ENCODE measurements at regions not wholly inside any gene's neighbourhood (a gene's known extent, or its start where the extent isn't known, plus 50 kb on each side); places are given as distances from the start of the nearest gene placed in this dataset.

DNA sequence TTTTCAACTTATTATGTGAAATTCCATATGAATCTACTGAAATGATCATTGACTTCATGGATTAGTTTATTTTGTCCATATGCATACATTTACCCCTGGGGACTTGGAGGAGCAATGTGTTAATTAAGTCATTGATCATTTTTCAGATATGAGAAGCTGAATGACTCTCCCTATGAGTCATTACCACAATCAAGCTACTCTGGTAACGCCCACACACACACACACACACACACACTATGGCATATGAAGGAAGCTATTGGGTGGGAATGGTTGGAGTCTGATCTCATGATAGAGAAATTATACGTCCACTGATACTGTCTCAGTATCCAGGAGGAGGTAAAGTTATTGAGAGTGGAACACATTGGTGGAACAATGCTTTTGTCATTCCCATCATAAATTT, 528.9 kb downstream of the AGTPBP1 start:
- no peak overlapping the region for H3K27ac Mint-ChIP-seq
- H3K27me3 Mint-ChIP-seq = peaks cover 0 to 9% of the 10 kb centered on the region in 2 donors
- no peaks in the 10 kb centered on the region for H3K4me1 Mint-ChIP-seq
- DNase-seq (no peak), ATAC-seq (replicated peaks) (no peak)
- H3K9me3 Mint-ChIP-seq = peaks cover 1 to 3% of the 10 kb centered on the region in 2 donors
- no peak overlapping the region for H3K4me3 Mint-ChIP-seq
- no peaks in the 10 kb centered on the region for H3K36me3 Mint-ChIP-seq

DNA sequence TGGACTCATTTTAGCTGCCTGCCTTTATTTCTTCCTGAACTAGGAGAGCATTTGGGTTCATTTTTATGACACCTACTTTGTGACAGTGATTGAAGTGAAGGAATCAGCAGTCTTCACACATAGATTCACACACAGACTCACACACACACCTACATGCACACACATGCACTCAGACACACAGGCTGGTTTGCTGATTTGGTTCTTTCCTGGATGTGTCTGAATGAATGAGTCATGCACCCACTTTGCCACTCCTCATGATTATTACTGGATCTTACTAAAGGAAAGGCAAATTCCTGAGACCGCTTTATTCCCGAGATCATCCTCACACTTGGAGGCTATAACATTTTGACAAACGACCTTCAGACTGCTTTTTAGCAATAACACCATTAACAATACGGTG, 529.5 kb downstream of the AGTPBP1 start:
- Mint-ChIP-seq H3K27ac (no peak overlapping the region), H3K9me3 (peaks cover 3 to 4% of the 10 kb centered on the region in 2 donors), H3K36me3 (no peaks in the 10 kb centered on the region), H3K4me1 (no peaks in the 10 kb centered on the region), H3K4me3 (no peak overlapping the region), H3K27me3 (peaks cover 0 to 12% of the 10 kb centered on the region in 2 donors)
- DNase-seq = no peak
- ATAC-seq (replicated peaks) = no peak

- ATAC-seq (replicated peaks) (no peak), DNase-seq (no peak)
- no peaks in the 10 kb centered on the region for H3K4me1 Mint-ChIP-seq
- H3K4me3 Mint-ChIP-seq = no peak overlapping the region
- no peak overlapping the region for H3K27ac Mint-ChIP-seq
- no peaks in the 10 kb centered on the region for H3K36me3 Mint-ChIP-seq
- peaks cover 0 to 8% of the 10 kb centered on the region in 2 donors for H3K27me3 Mint-ChIP-seq
- peaks cover 1 to 4% of the 10 kb centered on the region in 2 donors for H3K9me3 Mint-ChIP-seq
Observed at GRCh38 chr9:85208666-85209065, 533.1 kb downstream of the AGTPBP1 start.

GRCh38 chr9:85204176-85204575, 534.6 kb downstream of the NTRK2 start:
- no peak for DNase-seq
- Mint-ChIP-seq H3K4me1 (no peaks in the 10 kb centered on the region), H3K9me3 (peaks cover 0 to 4% of the 10 kb centered on the region in 2 donors), H3K36me3 (no peaks in the 10 kb centered on the region), H3K27ac (no peak overlapping the region), H3K27me3 (peaks cover 0 to 3% of the 10 kb centered on the region in 2 donors), H3K4me3 (no peak overlapping the region)
- no peak for ATAC-seq (replicated peaks)

DNA sequence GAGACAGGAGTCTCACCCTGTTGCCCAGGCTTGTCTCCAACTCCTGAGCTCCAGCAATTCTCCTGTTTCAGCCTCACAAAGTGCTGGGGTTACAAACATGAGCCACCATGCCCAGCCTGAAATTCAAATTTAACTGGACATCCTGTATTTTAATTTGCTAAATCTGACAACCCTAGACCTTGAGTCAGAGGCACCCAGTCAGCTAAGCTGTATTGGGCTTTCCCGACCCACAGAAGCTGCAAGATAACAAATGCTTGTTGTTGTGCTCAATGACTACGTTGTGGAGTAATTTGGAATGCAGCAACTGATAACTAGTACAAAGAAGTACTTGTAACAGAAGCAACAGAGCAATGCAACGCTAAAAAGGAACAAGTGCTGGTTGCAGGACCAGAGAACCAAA, 533.1 kb downstream of the NTRK2 start:
- DNase-seq (no peak), ATAC-seq (replicated peaks) (no peak)

DNA sequence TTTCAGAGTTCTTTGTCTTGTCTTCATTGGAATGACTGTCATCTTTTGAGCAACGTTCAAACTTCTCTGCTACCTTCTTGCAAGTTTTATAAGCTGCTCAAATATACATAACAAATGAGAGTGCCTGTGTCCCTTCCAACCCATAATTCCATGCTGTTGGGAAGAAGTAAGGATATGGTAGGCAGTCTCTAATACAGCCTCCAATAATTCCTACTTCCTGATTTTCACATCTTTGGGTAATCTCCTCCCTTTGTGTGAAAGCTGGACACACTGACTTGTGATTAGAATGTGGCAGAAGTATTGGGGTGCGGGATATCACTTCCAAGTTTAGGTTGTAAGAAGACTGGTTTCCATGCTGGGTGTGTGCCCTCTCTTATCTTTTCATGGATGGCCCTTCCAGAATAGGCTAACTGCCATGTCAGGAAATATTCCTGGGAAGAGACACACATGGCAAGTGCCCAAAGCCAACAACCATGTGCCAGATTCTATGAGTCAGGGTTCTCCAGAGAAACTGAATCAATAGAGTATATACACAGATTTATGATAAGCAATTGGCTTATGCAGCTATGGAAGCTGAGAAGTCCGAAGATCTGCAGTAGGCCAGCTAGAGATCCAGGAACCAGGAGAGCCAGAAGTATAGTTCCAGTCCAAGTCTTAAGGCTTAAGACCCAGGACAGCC, 531.3 kb downstream of the NTRK2 start:
- H3K36me3 Mint-ChIP-seq = no peaks in the 10 kb centered on the region
- H3K4me3 Mint-ChIP-seq = no peak overlapping the region
- H3K27me3 Mint-ChIP-seq = no peaks in the 10 kb centered on the region
- H3K27ac Mint-ChIP-seq = no peak overlapping the region
- ATAC-seq (replicated peaks) (no peak), DNase-seq (no peak)
- no peaks in the 10 kb centered on the region for H3K9me3 Mint-ChIP-seq
- no peaks in the 10 kb centered on the region for H3K4me1 Mint-ChIP-seq

More for the DNA sequence above, 533.1 kb downstream of the NTRK2 start:
- Mint-ChIP-seq H3K9me3 (peaks cover 0 to under 1% of the 10 kb centered on the region in 2 donors), H3K36me3 (no peaks in the 10 kb centered on the region), H3K4me1 (no peaks in the 10 kb centered on the region), H3K4me3 (no peak overlapping the region), H3K27me3 (peaks cover 0 to under 1% of the 10 kb centered on the region in 2 donors), H3K27ac (no peak overlapping the region)

- no peaks in the 10 kb centered on the region for H3K36me3 Mint-ChIP-seq
Observed at GRCh38 chr9:85199866-85200495, 530.5 kb downstream of the NTRK2 start.

GRCh38 chr9:85192750-85193149, 523.2 kb downstream of the NTRK2 start:
- no peak for DNase-seq
- ATAC-seq (replicated peaks) = no peak
- H3K27me3 Mint-ChIP-seq = no peaks in the 10 kb centered on the region
- H3K36me3 Mint-ChIP-seq = no peaks in the 10 kb centered on the region
- no peaks in the 10 kb centered on the region for H3K4me1 Mint-ChIP-seq
- H3K27ac Mint-ChIP-seq = no peak overlapping the region
- peaks cover 6 to 8% of the 10 kb centered on the region in 2 donors for H3K9me3 Mint-ChIP-seq
- no peak overlapping the region for H3K4me3 Mint-ChIP-seq

More at GRCh38 chr9:85199866-85200495, 530.5 kb downstream of the NTRK2 start:
- peaks cover 0 to 2% of the 10 kb centered on the region in 2 donors for H3K9me3 Mint-ChIP-seq
- no peaks in the 10 kb centered on the region for H3K4me1 Mint-ChIP-seq
- H3K27me3 Mint-ChIP-seq = no peaks in the 10 kb centered on the region
- no peak overlapping the region for H3K27ac Mint-ChIP-seq
- no peak for ATAC-seq (replicated peaks)
- DNase-seq = no peak
- H3K4me3 Mint-ChIP-seq = no peak overlapping the region

- H3K36me3 Mint-ChIP-seq = no peaks in the 10 kb centered on the region
- H3K4me1 Mint-ChIP-seq = no peaks in the 10 kb centered on the region
- no peak overlapping the region for H3K4me3 Mint-ChIP-seq
- ATAC-seq (replicated peaks) (no peak), DNase-seq (no peak)
- H3K27me3 Mint-ChIP-seq = peaks cover 0 to 3% of the 10 kb centered on the region in 2 donors
- H3K27ac Mint-ChIP-seq = no peak overlapping the region
- H3K9me3 Mint-ChIP-seq = peaks cover 0 to 1% of the 10 kb centered on the region in 2 donors
Observed at GRCh38 chr9:85186218-85186585, 516.7 kb downstream of the NTRK2 start.

DNA sequence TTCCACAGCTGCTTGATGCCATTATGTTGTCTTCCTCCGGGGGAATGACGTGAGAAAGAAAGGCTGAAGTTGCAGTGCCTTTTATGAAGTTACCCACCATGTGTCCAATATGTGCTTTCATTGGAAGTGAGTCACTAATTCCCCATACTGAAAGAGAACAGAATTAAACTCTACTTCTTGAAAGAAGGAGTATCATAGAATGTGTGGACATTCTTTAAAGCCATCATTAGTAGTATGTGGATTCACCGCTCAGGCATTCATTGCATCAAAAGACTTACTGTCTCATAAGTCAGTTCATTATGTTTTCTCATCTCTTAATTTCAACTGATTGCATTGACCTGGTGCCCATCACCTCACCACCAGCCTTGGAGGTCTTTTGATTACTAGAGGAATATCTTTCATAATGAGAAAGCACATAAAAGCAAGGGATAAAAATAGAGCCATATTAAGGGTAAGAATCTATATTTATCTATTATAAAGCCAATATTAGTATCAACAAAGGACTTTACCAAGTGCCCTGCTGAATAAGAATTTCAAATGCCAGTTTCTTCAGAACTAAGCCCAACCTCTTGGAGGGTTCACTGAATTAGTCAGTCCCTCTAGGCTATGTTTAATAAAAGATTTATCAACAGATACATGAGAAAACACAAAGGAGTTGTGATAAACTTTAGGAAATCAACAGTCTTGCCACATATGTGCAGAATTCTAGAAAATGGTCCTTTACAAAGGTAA, 516.1 kb downstream of the NTRK2 start:
- Mint-ChIP-seq H3K36me3 (no peaks in the 10 kb centered on the region), H3K27me3 (peaks cover 0 to 3% of the 10 kb centered on the region in 2 donors), H3K27ac (no peak overlapping the region), H3K9me3 (peaks cover 0 to 1% of the 10 kb centered on the region in 2 donors), H3K4me3 (no peak overlapping the region), H3K4me1 (no peaks in the 10 kb centered on the region)
- DNase-seq (no peak), ATAC-seq (replicated peaks) (no peak)

DNA sequence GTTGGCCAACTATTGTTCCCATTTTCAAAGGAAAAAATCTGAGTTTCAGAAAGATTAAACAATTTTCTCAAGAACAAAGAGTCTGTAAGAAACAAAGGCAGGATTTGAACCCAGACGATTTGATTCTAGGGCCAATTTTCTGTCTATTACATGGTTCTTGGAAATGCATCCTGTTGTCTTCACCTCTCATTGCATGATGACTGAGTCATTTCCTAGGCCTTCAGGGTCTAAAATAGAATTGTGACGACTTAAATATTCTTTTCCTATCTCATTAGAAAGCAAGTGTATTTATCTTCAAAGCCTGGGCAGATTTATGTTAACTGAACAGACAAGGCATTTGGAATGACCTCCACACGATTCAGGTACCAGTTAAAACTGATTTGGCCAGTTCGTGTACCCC, 512.9 kb downstream of the NTRK2 start:
- H3K4me1 Mint-ChIP-seq = no peaks in the 10 kb centered on the region
- DNase-seq (no peak), ATAC-seq (replicated peaks) (no peak)
- H3K9me3 Mint-ChIP-seq = no peaks in the 10 kb centered on the region
- no peaks in the 10 kb centered on the region for H3K36me3 Mint-ChIP-seq
- no peak overlapping the region for H3K27ac Mint-ChIP-seq
- H3K4me3 Mint-ChIP-seq = no peak overlapping the region
- peaks cover 0 to 3% of the 10 kb centered on the region in 2 donors for H3K27me3 Mint-ChIP-seq

DNA sequence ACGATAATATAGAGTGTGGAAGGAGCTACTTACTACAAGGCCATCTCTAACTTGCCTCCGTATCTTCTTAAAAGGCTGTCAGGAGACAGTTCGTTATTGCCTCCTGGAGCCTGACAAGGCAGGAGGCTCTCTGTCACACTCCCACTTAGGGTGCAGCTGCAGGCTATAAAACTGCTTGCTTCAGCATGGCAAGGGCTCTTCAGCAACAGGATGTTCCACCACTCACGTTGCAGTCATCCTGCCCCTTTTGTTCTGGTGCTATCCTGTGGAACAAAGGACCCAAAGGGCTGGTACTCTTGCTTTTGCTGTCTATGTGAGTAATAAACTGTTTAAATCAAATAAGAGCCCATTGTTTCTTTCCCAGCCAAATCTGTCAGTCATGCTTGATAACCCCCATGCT, 508.9 kb downstream of the NTRK2 start:
- ATAC-seq (replicated peaks) (no peak), DNase-seq (no peak)
- H3K27me3 Mint-ChIP-seq = peaks cover 0 to 3% of the 10 kb centered on the region in 2 donors
- no peaks in the 10 kb centered on the region for H3K4me1 Mint-ChIP-seq
- H3K36me3 Mint-ChIP-seq = no peaks in the 10 kb centered on the region
- H3K9me3 Mint-ChIP-seq = no peaks in the 10 kb centered on the region
- H3K27ac Mint-ChIP-seq = no peak overlapping the region
- H3K4me3 Mint-ChIP-seq = no peak overlapping the region

DNA sequence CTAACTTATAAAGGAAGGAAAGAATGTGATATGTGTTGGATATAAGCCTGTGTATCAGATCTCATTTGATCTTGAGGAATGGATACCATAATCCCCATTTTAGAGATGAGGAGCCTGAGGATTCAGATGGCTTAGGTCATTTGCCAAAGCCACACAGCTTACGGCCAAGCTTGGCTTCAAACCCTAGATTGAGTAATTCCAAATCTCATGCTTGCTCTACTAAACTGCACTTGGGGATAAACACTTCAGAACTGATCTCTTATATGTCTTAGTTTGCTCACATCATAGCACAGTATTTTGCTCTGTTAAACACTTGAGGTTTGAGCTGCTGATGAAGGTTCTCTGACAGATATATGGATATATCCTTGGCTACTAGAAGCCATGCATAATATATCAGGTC, 504.4 kb downstream of the NTRK2 start:
- Mint-ChIP-seq H3K4me3 (no peak overlapping the region), H3K4me1 (no peaks in the 10 kb centered on the region), H3K27me3 (no peaks in the 10 kb centered on the region), H3K9me3 (peaks cover 4 to 6% of the 10 kb centered on the region in 2 donors), H3K36me3 (no peaks in the 10 kb centered on the region), H3K27ac (no peak overlapping the region)
- ATAC-seq (replicated peaks) (no peak), DNase-seq (no peak)

DNA sequence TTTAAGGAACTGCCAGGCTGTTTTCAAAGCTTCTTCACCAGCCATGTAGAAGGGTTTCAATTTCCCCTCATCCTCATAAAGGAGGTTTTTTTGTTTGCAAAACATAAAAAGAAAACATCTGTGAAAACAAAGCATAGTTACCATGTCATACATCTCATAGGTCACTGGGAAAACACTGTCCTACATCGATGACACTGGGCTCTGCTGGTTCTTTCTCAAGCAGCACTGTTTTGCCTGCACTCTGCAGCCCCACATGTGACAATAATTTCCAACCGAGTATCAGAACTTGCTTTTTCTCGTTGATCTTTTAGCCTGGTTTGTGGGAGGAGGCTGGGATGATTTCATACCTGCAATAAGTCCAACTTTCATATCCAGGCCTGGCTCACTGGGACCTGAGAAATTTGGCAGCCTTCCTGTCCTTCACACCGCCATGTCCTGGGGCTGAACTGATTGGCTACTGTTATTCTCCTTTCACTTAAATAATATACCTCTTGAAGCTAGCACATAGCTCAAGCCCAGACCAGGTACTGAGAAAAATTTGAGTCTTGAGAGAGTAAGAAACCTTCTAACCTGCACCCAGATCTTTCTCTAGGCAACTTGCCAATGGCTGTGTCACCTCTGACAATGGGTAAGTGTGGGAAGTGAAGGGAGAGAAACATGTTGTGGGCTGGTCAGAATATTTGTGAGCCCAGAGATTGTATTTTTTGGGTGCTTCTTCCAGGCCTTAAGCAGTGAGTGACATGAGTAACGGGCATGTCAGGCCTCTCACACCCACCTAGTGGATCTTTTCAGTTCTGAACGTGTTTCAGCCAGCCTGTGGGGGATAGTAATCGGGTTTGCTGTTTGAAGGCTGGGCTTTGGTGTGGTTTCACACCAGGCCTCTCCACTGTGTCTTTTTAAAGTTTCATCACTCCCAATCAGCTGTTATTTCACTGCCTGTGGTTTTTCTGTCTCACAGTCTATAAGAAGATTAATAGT, 502.8 kb downstream of the NTRK2 start:
- DNase-seq = no peak
- Mint-ChIP-seq H3K27me3 (no peaks in the 10 kb centered on the region), H3K4me3 (no peak overlapping the region), H3K27ac (no peak overlapping the region), H3K9me3 (peaks cover 4 to 6% of the 10 kb centered on the region in 2 donors), H3K36me3 (no peaks in the 10 kb centered on the region), H3K4me1 (no peaks in the 10 kb centered on the region)
- no peak for ATAC-seq (replicated peaks)

All from stimulated activated naive B cell treated with anti-CD40 and anti-IgM and Interleukin-4, amounts not matched to agents 10 μg/mL and 1 μg/mL and 100 μg/mL, for 72 hours (primary cell).